ENCODE measurements at regions not wholly inside any gene's neighbourhood (a gene's known extent, or its start where the extent isn't known, plus 50 kb on each side); places are given as distances from the start of the nearest gene placed in this dataset.

DNA sequence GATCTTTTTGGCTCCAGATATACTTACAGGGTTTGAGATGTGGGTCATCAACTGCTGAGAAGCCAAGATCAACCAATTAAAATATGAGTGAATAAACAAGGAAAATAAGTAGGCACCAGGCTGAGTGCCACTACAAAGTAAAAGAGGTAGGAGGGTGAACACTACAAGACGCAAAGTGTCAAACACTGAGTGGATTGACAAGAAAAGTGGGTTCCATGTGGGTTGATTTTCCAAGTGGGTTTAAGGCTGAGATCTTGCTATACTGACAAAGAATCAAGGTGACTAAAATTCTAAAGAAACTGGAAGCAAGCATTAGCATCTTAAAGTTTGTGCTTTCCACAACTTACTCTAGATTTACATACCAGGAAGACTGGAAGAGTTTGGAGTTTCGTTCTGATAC lies 160.4 kb upstream of the SPACA1 start:
- Histone ChIP-seq H3K36me3 (ENCODE audit: insufficient read depth, low read length) (no peaks in the 10 kb centered on the region), H3K4me2 (ENCODE audit: low read length) (no peak overlapping the region), H3K9me3 (ENCODE audit: low read length) (no peaks in the 10 kb centered on the region), H3K9me2 (ENCODE audit: insufficient read depth, low read length) (no peaks in the 10 kb centered on the region), H2AFZ (ENCODE audit: low read depth, low read length) (no peak overlapping the region), H3F3A (ENCODE audit: insufficient read depth, low read length, poor library complexity, severe bottlenecking) (no peaks in the 10 kb centered on the region), H4K20me1 (ENCODE audit: insufficient read depth) (no peaks in the 10 kb centered on the region), H3K9ac (ENCODE audit: low read length) (no peak overlapping the region), H3K27ac (ENCODE audit: low read length) (no peak overlapping the region), H3K79me2 (replicated peaks; ENCODE audit: insufficient read depth, low read length) (no peaks in the 10 kb centered on the region), H3K4me3 (ENCODE audit: low read length) (no peak overlapping the region), H3K27me3 (ENCODE audit: insufficient read depth, low read depth, low read length) (no peaks in the 10 kb centered on the region)
- no peak for TF ChIP-seq RAD21 (conservative IDR thresholded peaks at IDR 0.05)
- TF ChIP-seq, protein P1, sequence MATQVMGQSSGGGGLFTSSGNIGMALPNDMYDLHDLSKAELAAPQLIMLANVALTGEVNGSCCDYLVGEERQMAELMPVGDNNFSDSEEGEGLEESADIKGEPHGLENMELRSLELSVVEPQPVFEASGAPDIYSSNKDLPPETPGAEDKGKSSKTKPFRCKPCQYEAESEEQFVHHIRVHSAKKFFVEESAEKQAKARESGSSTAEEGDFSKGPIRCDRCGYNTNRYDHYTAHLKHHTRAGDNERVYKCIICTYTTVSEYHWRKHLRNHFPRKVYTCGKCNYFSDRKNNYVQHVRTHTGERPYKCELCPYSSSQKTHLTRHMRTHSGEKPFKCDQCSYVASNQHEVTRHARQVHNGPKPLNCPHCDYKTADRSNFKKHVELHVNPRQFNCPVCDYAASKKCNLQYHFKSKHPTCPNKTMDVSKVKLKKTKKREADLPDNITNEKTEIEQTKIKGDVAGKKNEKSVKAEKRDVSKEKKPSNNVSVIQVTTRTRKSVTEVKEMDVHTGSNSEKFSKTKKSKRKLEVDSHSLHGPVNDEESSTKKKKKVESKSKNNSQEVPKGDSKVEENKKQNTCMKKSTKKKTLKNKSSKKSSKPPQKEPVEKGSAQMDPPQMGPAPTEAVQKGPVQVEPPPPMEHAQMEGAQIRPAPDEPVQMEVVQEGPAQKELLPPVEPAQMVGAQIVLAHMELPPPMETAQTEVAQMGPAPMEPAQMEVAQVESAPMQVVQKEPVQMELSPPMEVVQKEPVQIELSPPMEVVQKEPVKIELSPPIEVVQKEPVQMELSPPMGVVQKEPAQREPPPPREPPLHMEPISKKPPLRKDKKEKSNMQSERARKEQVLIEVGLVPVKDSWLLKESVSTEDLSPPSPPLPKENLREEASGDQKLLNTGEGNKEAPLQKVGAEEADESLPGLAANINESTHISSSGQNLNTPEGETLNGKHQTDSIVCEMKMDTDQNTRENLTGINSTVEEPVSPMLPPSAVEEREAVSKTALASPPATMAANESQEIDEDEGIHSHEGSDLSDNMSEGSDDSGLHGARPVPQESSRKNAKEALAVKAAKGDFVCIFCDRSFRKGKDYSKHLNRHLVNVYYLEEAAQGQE (IDR thresholded peaks at IDR 0.05; ENCODE audit: borderline replicate concordance) = no peak
- TF ChIP-seq MXI1 (conservative IDR thresholded peaks at IDR 0.05; ENCODE audit: poor library complexity, severe bottlenecking) = no peak
- no peak for TF ChIP-seq EP300 (conservative IDR thresholded peaks at IDR 0.05; ENCODE audit: poor library complexity, severe bottlenecking)
- no peak for TF ChIP-seq POLR2AphosphoS5 (IDR thresholded peaks at IDR 0.05)
- TF ChIP-seq TAF1 (IDR thresholded peaks at IDR 0.05; ENCODE audit: low read depth) = no peak
- no peak for TF ChIP-seq SMC3 (conservative IDR thresholded peaks at IDR 0.05; ENCODE audit: poor library complexity)
- TF ChIP-seq, protein P2, sequence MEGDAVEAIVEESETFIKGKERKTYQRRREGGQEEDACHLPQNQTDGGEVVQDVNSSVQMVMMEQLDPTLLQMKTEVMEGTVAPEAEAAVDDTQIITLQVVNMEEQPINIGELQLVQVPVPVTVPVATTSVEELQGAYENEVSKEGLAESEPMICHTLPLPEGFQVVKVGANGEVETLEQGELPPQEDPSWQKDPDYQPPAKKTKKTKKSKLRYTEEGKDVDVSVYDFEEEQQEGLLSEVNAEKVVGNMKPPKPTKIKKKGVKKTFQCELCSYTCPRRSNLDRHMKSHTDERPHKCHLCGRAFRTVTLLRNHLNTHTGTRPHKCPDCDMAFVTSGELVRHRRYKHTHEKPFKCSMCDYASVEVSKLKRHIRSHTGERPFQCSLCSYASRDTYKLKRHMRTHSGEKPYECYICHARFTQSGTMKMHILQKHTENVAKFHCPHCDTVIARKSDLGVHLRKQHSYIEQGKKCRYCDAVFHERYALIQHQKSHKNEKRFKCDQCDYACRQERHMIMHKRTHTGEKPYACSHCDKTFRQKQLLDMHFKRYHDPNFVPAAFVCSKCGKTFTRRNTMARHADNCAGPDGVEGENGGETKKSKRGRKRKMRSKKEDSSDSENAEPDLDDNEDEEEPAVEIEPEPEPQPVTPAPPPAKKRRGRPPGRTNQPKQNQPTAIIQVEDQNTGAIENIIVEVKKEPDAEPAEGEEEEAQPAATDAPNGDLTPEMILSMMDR (IDR thresholded peaks at IDR 0.05; ENCODE audit: poor library complexity, severe bottlenecking) = no peak
- TF ChIP-seq EZH2 (IDR thresholded peaks at IDR 0.05; ENCODE audit: borderline replicate concordance, insufficient read depth, low read length, poor library complexity, severe bottlenecking) = no peak

DNA sequence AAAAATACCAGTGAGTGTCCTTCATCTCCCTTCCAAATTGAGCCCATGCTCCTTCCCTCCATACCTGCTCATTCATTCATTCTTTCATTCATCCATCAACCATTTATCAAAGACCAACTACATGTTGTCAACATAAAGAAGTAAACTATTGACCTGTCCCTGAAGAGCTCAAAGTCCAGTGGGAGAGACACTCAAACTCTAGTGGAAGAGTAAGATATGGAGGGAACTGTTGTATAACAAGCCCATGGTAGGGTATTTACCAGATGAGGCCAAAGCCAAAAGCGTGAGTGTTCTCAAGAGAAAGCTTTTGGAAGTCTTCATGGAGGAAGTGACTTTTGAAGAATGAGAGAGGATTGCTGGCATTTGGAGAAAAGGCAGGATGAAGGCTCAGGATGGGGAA lies 163.4 kb upstream of the SPACA1 start:
- no peaks in the 10 kb centered on the region for H3K27me3 ChIP-seq (ENCODE audit: insufficient read depth, low read depth, low read length)
- no peak overlapping the region for H3K4me2 ChIP-seq (ENCODE audit: low read length)
- no peak overlapping the region for H3K4me3 ChIP-seq (ENCODE audit: low read length)
- TF ChIP-seq POLR2AphosphoS5 (IDR thresholded peaks at IDR 0.05) (no peak), EP300 (conservative IDR thresholded peaks at IDR 0.05; ENCODE audit: poor library complexity, severe bottlenecking) (no peak), EZH2 (IDR thresholded peaks at IDR 0.05; ENCODE audit: borderline replicate concordance, insufficient read depth, low read length, poor library complexity, severe bottlenecking) (no peak), RAD21 (conservative IDR thresholded peaks at IDR 0.05) (no peak)
- TF ChIP-seq, protein P1 (IDR thresholded peaks at IDR 0.05; ENCODE audit: borderline replicate concordance) = no peak
- H3K79me2 ChIP-seq (replicated peaks; ENCODE audit: insufficient read depth, low read length) = no peaks in the 10 kb centered on the region
- no peaks in the 10 kb centered on the region for H3F3A ChIP-seq (ENCODE audit: insufficient read depth, low read length, poor library complexity, severe bottlenecking)
- no peaks in the 10 kb centered on the region for H3K9me3 ChIP-seq (ENCODE audit: low read length)
- no peak overlapping the region for H3K27ac ChIP-seq (ENCODE audit: low read length)
- H4K20me1 ChIP-seq (ENCODE audit: insufficient read depth) = no peaks in the 10 kb centered on the region
- no peak overlapping the region for H3K9ac ChIP-seq (ENCODE audit: low read length)
- no peak overlapping the region for H2AFZ ChIP-seq (ENCODE audit: low read depth, low read length)
- no peaks in the 10 kb centered on the region for H3K36me3 ChIP-seq (ENCODE audit: insufficient read depth, low read length)
- H3K9me2 ChIP-seq (ENCODE audit: insufficient read depth, low read length) = no peaks in the 10 kb centered on the region

Data from neural cell (in vitro differentiated cells).